ENCODE measurements at regions not wholly inside any gene's neighbourhood (a gene's known extent, or its start where the extent isn't known, plus 50 kb on each side); places are given as distances from the start of the nearest gene placed in this dataset.
"Not testable (repeated sequence)": the region's sequence is repeated elsewhere in the genome, so short reads cannot be mapped to it uniquely, and the experiment has no call there.

DNA sequence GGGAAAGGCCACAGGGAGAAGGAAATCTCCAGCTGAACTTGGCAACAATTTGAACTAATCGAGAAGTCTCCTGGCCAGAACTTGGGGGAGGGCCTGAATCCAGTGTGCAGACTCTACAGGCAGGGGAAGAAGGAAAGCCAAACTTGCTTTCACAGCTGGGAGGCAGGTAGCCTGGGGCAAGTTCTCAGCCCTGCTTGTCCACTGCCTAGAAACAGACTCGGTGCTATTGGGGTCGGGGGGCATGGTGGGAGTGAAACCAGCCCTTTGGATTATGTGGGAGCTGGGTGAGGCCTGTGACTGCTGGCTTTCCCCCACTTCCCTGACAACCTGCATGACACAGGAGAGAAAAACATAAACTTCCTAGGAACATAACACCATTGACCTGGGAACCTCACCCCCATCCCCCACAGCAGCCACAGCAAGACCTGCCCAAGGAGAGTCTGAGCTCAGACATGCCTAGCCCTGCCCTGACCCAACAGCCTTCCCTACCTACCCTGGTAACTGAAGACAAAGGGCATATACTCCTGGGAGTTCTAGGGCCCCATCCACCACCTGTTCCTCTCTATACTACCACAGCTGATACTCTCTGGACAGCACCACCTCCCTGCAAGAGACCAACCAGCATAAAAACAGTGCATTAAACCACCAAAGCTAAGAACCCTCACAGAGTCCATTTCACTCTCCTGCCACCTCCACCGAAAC lies 103.7 kb upstream of the MNS1 start:
- Mint-ChIP-seq H3K27me3 (peaks cover 9% of the 10 kb centered on the region), H3K4me1 (no peaks in the 10 kb centered on the region), H3K9me3 (peaks cover 8% of the 10 kb centered on the region), H3K4me3 (no peak overlapping the region), H3K27ac (no peak overlapping the region), H3K36me3 (ENCODE audit: low read depth) (no peaks in the 10 kb centered on the region)
- DNase-seq, result no peak
- intact Hi-C loops (cut with micrococcal nuclease), result no loop called here

GRCh38 chr15:56557415-56557814 lies 92.5 kb upstream of the MNS1 start:
- H3K4me1 Mint-ChIP-seq, result no peaks in the 10 kb centered on the region
- H3K27ac Mint-ChIP-seq, result no peak overlapping the region
- intact Hi-C loops (cut with micrococcal nuclease), result no loop called here
- H3K9me3 Mint-ChIP-seq, result peaks cover 13% of the 10 kb centered on the region
- no peaks in the 10 kb centered on the region for H3K36me3 Mint-ChIP-seq (ENCODE audit: low read depth)
- no peaks in the 10 kb centered on the region for H3K27me3 Mint-ChIP-seq
- DNase-seq, result no peak
- H3K4me3 Mint-ChIP-seq, result no peak overlapping the region

GRCh38 chr15:56553486-56553885 lies 88.5 kb upstream of the MNS1 start:
- H3K4me3 Mint-ChIP-seq, result no peak overlapping the region
- H3K36me3 Mint-ChIP-seq (ENCODE audit: low read depth), result no peaks in the 10 kb centered on the region
- H3K4me1 Mint-ChIP-seq, result no peaks in the 10 kb centered on the region
- intact Hi-C loops (cut with micrococcal nuclease), result no loop called here
- no peaks in the 10 kb centered on the region for H3K27me3 Mint-ChIP-seq
- no peak overlapping the region for H3K27ac Mint-ChIP-seq
- H3K9me3 Mint-ChIP-seq, result peaks cover 9% of the 10 kb centered on the region
- DNase-seq, result no peak

- H3K9me3 Mint-ChIP-seq, result peaks cover 4% of the 10 kb centered on the region
- no peak for DNase-seq
- no peak overlapping the region for H3K4me3 Mint-ChIP-seq
- H3K27ac Mint-ChIP-seq, result no peak overlapping the region
- no peaks in the 10 kb centered on the region for H3K36me3 Mint-ChIP-seq (ENCODE audit: low read depth)
- no peaks in the 10 kb centered on the region for H3K4me1 Mint-ChIP-seq
- no peaks in the 10 kb centered on the region for H3K27me3 Mint-ChIP-seq
- intact Hi-C loops (cut with micrococcal nuclease), result no loop called here
Measured at GRCh38 chr15:56552659-56553058, 87.7 kb upstream of the MNS1 start.

GRCh38 chr15:56540570-56540969 lies 75.6 kb upstream of the MNS1 start:
- DNase-seq; H3K27me3 Mint-ChIP-seq; H3K36me3 Mint-ChIP-seq (ENCODE audit: low read depth); H3K4me3 Mint-ChIP-seq; H3K27ac Mint-ChIP-seq; intact Hi-C loops (cut with micrococcal nuclease); H3K4me1 Mint-ChIP-seq: not testable (repeated sequence)
- peaks cover 16% of the 10 kb centered on the region for H3K9me3 Mint-ChIP-seq

GRCh38 chr15:56540157-56540556 lies 75.2 kb upstream of the MNS1 start:
- intact Hi-C loops (cut with micrococcal nuclease); H3K4me3 Mint-ChIP-seq; H3K27ac Mint-ChIP-seq; H3K27me3 Mint-ChIP-seq; H3K4me1 Mint-ChIP-seq; H3K36me3 Mint-ChIP-seq (ENCODE audit: low read depth); DNase-seq: not testable (repeated sequence)
- H3K9me3 Mint-ChIP-seq, result peaks cover 16% of the 10 kb centered on the region

- no peaks in the 10 kb centered on the region for H3K36me3 Mint-ChIP-seq (ENCODE audit: low read depth)
- H3K4me3 Mint-ChIP-seq, result no peak overlapping the region
- peaks cover 2% of the 10 kb centered on the region for H3K27me3 Mint-ChIP-seq
- H3K27ac Mint-ChIP-seq, result no peak overlapping the region
- DNase-seq, result no peak
- intact Hi-C loops (cut with micrococcal nuclease), result no loop called here
- H3K9me3 Mint-ChIP-seq, result peaks cover 6% of the 10 kb centered on the region
- H3K4me1 Mint-ChIP-seq, result peaks cover 8% of the 10 kb centered on the region
Measured at GRCh38 chr15:56538901-56539545, 74.1 kb upstream of the MNS1 start.

- H3K9me3 Mint-ChIP-seq, result no peaks in the 10 kb centered on the region
- intact Hi-C loops (cut with micrococcal nuclease), result no loop called here
- H3K27me3 Mint-ChIP-seq, result peaks cover 2% of the 10 kb centered on the region
- H3K4me3 Mint-ChIP-seq, result no peak overlapping the region
- peaks cover 8% of the 10 kb centered on the region for H3K4me1 Mint-ChIP-seq
- DNase-seq, result peak; percentile 83
- H3K36me3 Mint-ChIP-seq (ENCODE audit: low read depth), result no peaks in the 10 kb centered on the region
- H3K27ac Mint-ChIP-seq, result no peak overlapping the region
Measured at GRCh38 chr15:56537881-56538280, 72.9 kb upstream of the MNS1 start.

- Mint-ChIP-seq H3K4me1 (peaks cover 8% of the 10 kb centered on the region), H3K4me3 (no peak overlapping the region), H3K27ac (no peak overlapping the region), H3K9me3 (no peaks in the 10 kb centered on the region), H3K27me3 (peaks cover 2% of the 10 kb centered on the region), H3K36me3 (ENCODE audit: low read depth) (no peaks in the 10 kb centered on the region)
- DNase-seq, result no peak
- intact Hi-C loops (cut with micrococcal nuclease), result no loop called here
Measured at GRCh38 chr15:56534728-56535127, 69.8 kb upstream of the MNS1 start.

DNA sequence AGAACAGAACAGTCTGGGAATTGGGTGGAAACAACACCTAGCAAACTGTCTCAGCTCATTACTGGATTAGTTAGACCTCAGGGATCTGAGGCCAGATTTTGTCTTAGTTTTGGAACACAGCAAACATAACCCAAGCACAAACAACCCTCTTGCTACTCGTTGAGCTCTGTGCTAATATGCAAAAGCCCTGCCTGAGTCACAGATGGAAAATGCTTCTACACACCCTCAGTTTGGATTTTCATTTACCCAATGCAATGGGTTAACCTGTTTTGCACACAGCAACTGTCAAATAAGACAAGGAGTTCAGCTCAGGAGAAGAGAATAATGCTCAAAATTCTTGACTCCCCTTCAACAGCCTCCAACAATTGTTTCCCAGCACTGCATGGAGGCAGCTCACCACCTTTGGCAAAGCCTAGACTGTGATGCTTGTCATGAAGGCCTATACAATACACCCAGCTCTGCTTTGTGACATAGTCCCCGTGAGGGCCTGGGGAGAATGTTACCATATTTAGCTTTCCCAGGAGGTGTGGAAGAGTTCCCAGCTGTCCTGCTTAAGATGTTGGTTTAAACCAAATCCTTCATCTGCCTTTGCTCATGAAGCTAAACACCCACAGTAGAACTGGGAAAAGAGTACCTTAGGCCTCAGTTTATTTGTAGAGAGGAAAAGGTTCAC lies 68.9 kb upstream of the MNS1 start:
- H3K27me3 Mint-ChIP-seq, result peaks cover 1% of the 10 kb centered on the region
- no peak overlapping the region for H3K4me3 Mint-ChIP-seq
- peaks cover 8% of the 10 kb centered on the region for H3K4me1 Mint-ChIP-seq
- H3K36me3 Mint-ChIP-seq (ENCODE audit: low read depth), result no peaks in the 10 kb centered on the region
- no peaks in the 10 kb centered on the region for H3K9me3 Mint-ChIP-seq
- intact Hi-C loops (cut with micrococcal nuclease), result no loop called here
- DNase-seq, result no peak
- H3K27ac Mint-ChIP-seq, result no peak overlapping the region

DNA sequence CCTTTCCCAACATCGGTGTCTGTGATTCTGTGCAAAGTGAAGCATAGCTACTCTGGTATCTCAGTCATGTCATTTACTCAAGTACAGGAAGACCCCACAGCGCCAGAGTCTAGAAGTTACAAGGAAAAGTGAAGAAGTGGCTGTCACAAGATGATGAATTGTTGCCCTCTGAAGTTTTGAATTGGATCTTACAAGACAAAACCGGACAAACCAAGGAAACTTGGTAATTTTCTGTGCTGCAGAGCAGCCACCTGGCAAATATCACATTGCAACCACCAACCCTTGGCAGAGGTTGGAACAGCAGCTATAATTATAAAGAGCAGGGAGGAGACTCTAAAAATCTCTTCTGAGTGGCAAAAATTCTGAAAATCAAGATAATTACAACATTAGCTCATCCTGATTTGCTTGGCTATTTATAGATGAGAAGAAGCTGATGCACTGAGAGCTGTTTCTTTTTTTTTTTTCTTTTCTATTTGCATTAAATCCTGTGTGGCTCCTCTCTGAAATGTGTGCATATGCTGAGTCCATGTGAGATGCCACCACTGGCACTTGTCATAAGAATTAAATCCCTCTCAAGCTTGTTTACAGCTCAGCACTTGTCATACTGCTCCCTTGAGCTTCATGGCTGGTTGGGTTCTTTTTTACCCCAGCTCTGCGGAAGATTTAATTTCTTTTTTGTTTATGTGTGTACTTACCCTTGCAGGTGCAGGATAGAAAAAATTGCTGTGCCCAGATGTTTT lies 68.0 kb upstream of the MNS1 start:
- H3K36me3 Mint-ChIP-seq (ENCODE audit: low read depth), result no peaks in the 10 kb centered on the region
- peaks cover 2% of the 10 kb centered on the region for H3K27me3 Mint-ChIP-seq
- H3K4me1 Mint-ChIP-seq, result peaks cover 3% of the 10 kb centered on the region
- H3K9me3 Mint-ChIP-seq, result no peaks in the 10 kb centered on the region
- H3K4me3 Mint-ChIP-seq, result no peak overlapping the region
- no peak for DNase-seq
- H3K27ac Mint-ChIP-seq, result no peak overlapping the region
- intact Hi-C loops (cut with micrococcal nuclease), result no loop called here

GRCh38 chr15:56530157-56530556 lies 65.2 kb upstream of the MNS1 start:
- intact Hi-C loops (cut with micrococcal nuclease), result no loop called here

GRCh38 chr15:56528136-56528535 lies 63.2 kb upstream of the MNS1 start:
- peaks cover 10% of the 10 kb centered on the region for H3K27me3 Mint-ChIP-seq
- no peak overlapping the region for H3K27ac Mint-ChIP-seq
- DNase-seq, result no peak
- H3K36me3 Mint-ChIP-seq (ENCODE audit: low read depth), result no peaks in the 10 kb centered on the region
- intact Hi-C loops (cut with micrococcal nuclease), result no loop called here
- H3K4me1 Mint-ChIP-seq, result no peaks in the 10 kb centered on the region
- no peaks in the 10 kb centered on the region for H3K9me3 Mint-ChIP-seq
- no peak overlapping the region for H3K4me3 Mint-ChIP-seq

More at GRCh38 chr15:56530157-56530556, 65.2 kb upstream of the MNS1 start:
- H3K27me3 Mint-ChIP-seq, result peaks cover 3% of the 10 kb centered on the region
- H3K4me1 Mint-ChIP-seq, result no peaks in the 10 kb centered on the region
- H3K9me3 Mint-ChIP-seq, result no peaks in the 10 kb centered on the region
- H3K27ac Mint-ChIP-seq, result no peak overlapping the region
- no peak for DNase-seq
- no peaks in the 10 kb centered on the region for H3K36me3 Mint-ChIP-seq (ENCODE audit: low read depth)
- no peak overlapping the region for H3K4me3 Mint-ChIP-seq

- intact Hi-C loops (cut with micrococcal nuclease), result no loop called here
- Mint-ChIP-seq H3K27me3 (peaks cover 27% of the 10 kb centered on the region), H3K4me3 (no peak overlapping the region), H3K9me3 (peaks cover 3% of the 10 kb centered on the region), H3K36me3 (ENCODE audit: low read depth) (no peaks in the 10 kb centered on the region), H3K27ac (no peak overlapping the region), H3K4me1 (no peaks in the 10 kb centered on the region)
- no peak for DNase-seq
Measured at GRCh38 chr15:56524915-56525314, 60.0 kb upstream of the MNS1 start.
